ENCODE measurements at regions not wholly inside any gene's neighbourhood (a gene's known extent, or its start where the extent isn't known, plus 50 kb on each side); places are given as distances from the start of the nearest gene placed in this dataset.
"Not testable (repeated sequence)": the region's sequence is repeated elsewhere in the genome, so short reads cannot be mapped to it uniquely, and the experiment has no call there.

- FAIRE-seq, result not testable (repeated sequence)
Observed at GRCh38 chr1:234810726-234811125, 200.7 kb upstream of the IRF2BP2 start.

- FAIRE-seq, result not testable (repeated sequence)
Observed at GRCh38 chr1:234809854-234810245, 199.9 kb upstream of the IRF2BP2 start.

GRCh38 chr1:234808943-234809853 lies 199.2 kb upstream of the IRF2BP2 start:
- FAIRE-seq, result not testable (repeated sequence)

- not testable (repeated sequence) for FAIRE-seq
Observed at GRCh38 chr1:234808459-234808858, 198.5 kb upstream of the IRF2BP2 start.

GRCh38 chr1:234807705-234808104 lies 197.7 kb upstream of the IRF2BP2 start:
- FAIRE-seq, result not testable (repeated sequence)

- FAIRE-seq, result not testable (repeated sequence)
Observed at GRCh38 chr1:234802586-234802985, 192.6 kb upstream of the IRF2BP2 start.

- not testable (repeated sequence) for FAIRE-seq
Observed at GRCh38 chr1:234801636-234802035, 191.7 kb upstream of the IRF2BP2 start.

GRCh38 chr1:234801147-234801546 lies 191.2 kb upstream of the IRF2BP2 start:
- FAIRE-seq, result not testable (repeated sequence)

GRCh38 chr1:234800563-234800962 lies 190.6 kb upstream of the IRF2BP2 start:
- not testable (repeated sequence) for FAIRE-seq

GRCh38 chr1:234799021-234799689 lies 189.2 kb upstream of the IRF2BP2 start:
- not testable (repeated sequence) for FAIRE-seq

- FAIRE-seq, result not testable (repeated sequence)
Observed at GRCh38 chr1:234797216-234797615, 187.2 kb upstream of the IRF2BP2 start.

- not testable (repeated sequence) for FAIRE-seq
Observed at GRCh38 chr1:234796438-234796792, 186.4 kb upstream of the IRF2BP2 start.

GRCh38 chr1:234795711-234796437 lies 185.9 kb upstream of the IRF2BP2 start:
- not testable (repeated sequence) for FAIRE-seq

GRCh38 chr1:234795007-234795406 lies 185.0 kb upstream of the IRF2BP2 start:
- FAIRE-seq, result not testable (repeated sequence)

- FAIRE-seq, result not testable (repeated sequence)
Observed at GRCh38 chr1:234794452-234794851, 184.5 kb upstream of the IRF2BP2 start.

- not testable (repeated sequence) for FAIRE-seq
Observed at GRCh38 chr1:234793924-234794323, 183.9 kb upstream of the IRF2BP2 start.

- FAIRE-seq, result not testable (repeated sequence)
Observed at GRCh38 chr1:234792221-234792864, 182.4 kb upstream of the IRF2BP2 start.

GRCh38 chr1:234791615-234792014 lies 181.6 kb upstream of the IRF2BP2 start:
- FAIRE-seq, result not testable (repeated sequence)

GRCh38 chr1:234790333-234790732 lies 180.4 kb upstream of the IRF2BP2 start:
- not testable (repeated sequence) for FAIRE-seq

GRCh38 chr1:234787011-234787584 lies 177.1 kb upstream of the IRF2BP2 start:
- FAIRE-seq, result not testable (repeated sequence)

- not testable (repeated sequence) for FAIRE-seq
Observed at GRCh38 chr1:234785922-234786321, 175.9 kb upstream of the IRF2BP2 start.

GRCh38 chr1:234785471-234785919 lies 175.5 kb upstream of the IRF2BP2 start:
- not testable (repeated sequence) for FAIRE-seq

Data from TTC549 (cell line).